SK-N-MC (cell line): ENCODE measurements at regions not wholly inside any gene's neighbourhood (a gene's known extent, or its start where the extent isn't known, plus 50 kb on each side); places are given as distances from the start of the nearest gene placed in this dataset.

Experiments used
- DNase-seq: peaks from one replicate; pipeline ENCODE4 v3.0.0-alpha.2; 2011; ENCODE audit warnings: low read depth, low spot score
- H3K27ac ChIP-seq: fragments of 200-600 bp; sonication (generic); 2 replicates; pipeline ENCODE4 v1.5.1; 2016; ENCODE audit warnings: mixed run types
- H3K36me3 ChIP-seq: fragments of 200-600 bp; sonication (generic); 2 replicates; pipeline ENCODE4 v1.6.1; 2017; ENCODE audit warnings: antibody characterized with exemption, low read length, mixed read lengths; ENCODE audit not compliant: insufficient read depth
- H3K4me3 ChIP-seq: fragments of 200-600 bp; sonication (generic); 2 replicates; pipeline ENCODE4 v1.5.1; 2016
- H3K9ac ChIP-seq: fragments of 200-600 bp; sonication (generic); 2 replicates; pipeline ENCODE4 v1.8.0; 2017; ENCODE audit warnings: mixed run types, mixed read lengths; ENCODE audit not compliant: insufficient read length
- H3K9me3 ChIP-seq: fragments of 200-600 bp; sonication (generic); 2 replicates; pipeline ENCODE4 v1.6.1; 2017; ENCODE audit warnings: low read depth, mild to moderate bottlenecking, antibody characterized with exemption, low read length, moderate library complexity, mixed read lengths
- EZH2 ChIP-seq: fragments of 200-600 bp; sonication (generic); IDR thresholded peaks from one replicate; pipeline ENCODE4 v1.6.1; 2017; ENCODE audit warnings: antibody characterized with exemption
- FOXP2 ChIP-seq: optimal IDR thresholded peaks from 2 replicates; pipeline ENCODE3; 2011; ENCODE audit warnings: mild to moderate bottlenecking, moderate library complexity; ENCODE audit not compliant: insufficient read depth; ENCODE audit errors: extremely low read length, control extremely low read depth
- POLR2AphosphoS5 ChIP-seq: IDR thresholded peaks from 2 replicates; pipeline ENCODE4 v1.6.1; 2012; ENCODE audit warnings: mild to moderate bottlenecking, low read depth, low read length, borderline replicate concordance

DNA sequence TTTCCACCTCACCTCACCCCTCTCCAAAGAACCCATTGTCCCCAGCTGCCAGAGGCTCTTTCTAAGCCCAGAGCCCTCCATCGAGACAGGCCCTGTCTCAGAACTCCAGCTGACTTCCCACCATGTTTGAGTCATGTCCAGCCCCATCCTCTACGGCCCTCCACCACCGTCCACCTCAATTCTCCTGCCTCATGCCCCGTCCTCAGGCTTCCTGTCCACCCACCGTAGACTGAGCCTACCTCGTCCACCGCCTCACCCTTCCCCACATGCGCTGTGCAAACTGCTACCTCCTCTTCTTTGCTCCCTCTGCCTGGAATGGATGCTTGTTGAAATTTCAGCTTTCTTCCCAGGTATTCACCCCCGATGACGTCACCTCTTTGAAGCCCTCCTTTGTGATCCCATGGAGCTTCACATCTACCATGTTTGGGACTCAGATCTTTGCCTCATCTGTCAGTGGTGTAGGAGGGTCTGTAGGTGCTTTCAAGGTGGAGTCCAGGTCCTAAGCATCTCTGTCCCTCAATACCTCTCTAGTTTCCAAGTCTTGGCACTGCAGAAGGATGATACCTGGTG, 149.0 kb downstream of the MRM1 start:
- DNase-seq = no peak
- H3K27ac ChIP-seq = no peak overlapping the region
- H3K36me3 ChIP-seq = no peaks in the 10 kb centered on the region
- no peak overlapping the region for H3K9ac ChIP-seq
- no peaks in the 10 kb centered on the region for H3K9me3 ChIP-seq
- no peak overlapping the region for H3K4me3 ChIP-seq
- TF ChIP-seq FOXP2 (no peak), EZH2 (no peak), POLR2AphosphoS5 (no peak)

DNA sequence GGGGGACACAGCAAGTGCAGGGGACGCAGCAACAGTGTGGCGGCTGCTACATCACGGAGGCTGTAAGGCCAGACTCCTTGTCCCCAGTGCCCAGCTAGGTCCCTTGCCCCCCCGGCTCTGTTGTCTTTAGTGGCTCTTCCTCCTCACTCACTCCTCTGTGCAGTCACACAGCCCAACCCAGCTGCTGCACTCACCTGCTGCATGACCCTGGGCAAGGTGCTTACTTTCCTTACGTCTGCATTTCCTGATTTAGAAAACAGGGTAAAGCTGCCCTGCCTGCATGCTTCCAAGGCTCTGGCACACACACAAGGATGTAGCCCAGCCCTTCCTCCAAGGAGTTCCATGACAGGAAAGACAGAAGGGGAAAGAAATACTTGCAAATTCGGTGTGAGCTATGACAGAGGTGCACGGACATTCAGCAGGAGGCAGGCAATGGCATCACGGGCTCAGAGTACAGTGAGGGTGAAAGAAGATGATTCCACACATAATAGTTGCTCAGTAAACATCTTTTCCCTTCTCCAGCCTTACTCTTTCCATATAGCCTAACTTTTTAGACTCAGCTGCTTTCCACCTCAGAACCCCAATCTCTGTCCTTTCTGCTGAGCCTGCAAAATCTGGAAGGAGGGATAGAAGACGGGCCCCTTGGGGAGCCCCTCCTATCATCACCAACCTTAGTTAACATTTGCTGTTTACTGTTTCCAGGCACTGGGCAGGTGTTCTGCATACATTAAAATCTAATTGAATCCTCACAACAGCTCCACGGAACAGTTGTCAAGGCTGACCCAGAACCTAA, 150.9 kb downstream of the MRM1 start:
- no peak for DNase-seq
- no peak for TF ChIP-seq POLR2AphosphoS5
- TF ChIP-seq EZH2 = no peak
- no peak for TF ChIP-seq FOXP2
- Histone ChIP-seq H3K27ac (no peak overlapping the region), H3K9ac (no peak overlapping the region), H3K9me3 (no peaks in the 10 kb centered on the region), H3K4me3 (no peak overlapping the region), H3K36me3 (no peaks in the 10 kb centered on the region)

DNA sequence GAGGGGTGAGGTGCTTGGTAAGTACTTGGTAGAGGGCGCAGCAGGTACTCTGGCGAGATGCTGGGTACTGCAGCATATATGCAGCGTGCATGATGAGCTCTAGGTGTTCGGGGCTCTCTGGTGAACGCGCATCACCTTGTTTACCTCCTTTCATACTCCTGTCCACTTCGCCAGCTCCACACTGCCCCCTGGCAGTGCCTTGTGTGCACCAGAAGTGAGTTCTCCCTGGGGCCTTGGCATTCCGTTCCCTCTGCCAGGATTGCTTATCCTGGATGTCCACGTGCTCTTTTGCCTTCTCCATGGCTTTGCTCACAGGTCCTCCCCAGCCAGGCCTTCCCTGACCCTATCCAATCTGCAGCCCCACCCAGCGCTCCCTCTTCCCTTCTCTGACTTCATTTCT, 154.2 kb downstream of the MRM1 start:
- no peak overlapping the region for H3K9ac ChIP-seq
- no peak overlapping the region for H3K27ac ChIP-seq
- no peak overlapping the region for H3K4me3 ChIP-seq
- no peak for TF ChIP-seq POLR2AphosphoS5
- no peak for TF ChIP-seq FOXP2
- no peak for TF ChIP-seq EZH2
- no peaks in the 10 kb centered on the region for H3K36me3 ChIP-seq
- H3K9me3 ChIP-seq = no peaks in the 10 kb centered on the region
- DNase-seq = no peak

DNA sequence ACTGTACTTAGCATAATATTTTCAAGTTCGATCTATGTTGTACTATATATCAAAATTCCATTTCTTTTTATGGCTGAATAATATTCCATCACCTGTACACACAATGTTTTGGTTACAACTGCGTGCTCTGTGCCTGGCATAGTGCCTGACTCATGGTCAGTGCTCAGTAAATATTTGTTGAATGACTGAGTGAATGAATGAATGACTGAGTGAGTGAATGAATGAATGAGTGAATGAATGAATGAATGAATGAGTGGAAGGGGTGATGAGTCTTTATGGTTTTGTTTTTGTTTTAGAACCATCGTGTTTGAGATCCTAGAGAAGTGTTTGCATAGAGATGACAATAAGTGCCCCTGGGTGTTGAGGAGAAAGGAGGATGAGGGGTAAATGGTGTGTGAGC, 155.3 kb downstream of the MRM1 start:
- TF ChIP-seq POLR2AphosphoS5 (no peak), EZH2 (no peak), FOXP2 (no peak)
- DNase-seq = no peak
- Histone ChIP-seq H3K4me3 (no peak overlapping the region), H3K27ac (no peak overlapping the region), H3K36me3 (no peaks in the 10 kb centered on the region), H3K9me3 (no peaks in the 10 kb centered on the region), H3K9ac (no peak overlapping the region)

DNA sequence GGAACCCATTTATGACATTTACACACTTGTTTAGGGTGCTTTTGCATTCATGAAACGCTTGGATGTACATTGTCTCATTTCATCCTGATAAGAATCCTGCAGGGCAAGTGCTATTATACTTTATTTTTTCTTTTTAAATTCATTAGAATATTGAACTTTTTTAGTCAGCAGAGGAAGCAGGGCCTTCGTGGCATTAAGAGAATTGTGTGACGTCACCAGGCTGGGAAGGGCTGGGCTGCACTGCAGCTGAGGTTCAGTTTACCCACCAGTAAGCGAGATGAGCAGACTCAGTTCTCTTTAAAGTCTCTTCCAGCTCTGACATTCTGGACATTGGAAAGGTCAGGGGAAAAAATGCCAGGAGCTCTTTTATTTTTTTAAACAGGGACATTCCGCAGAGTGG, 159.0 kb downstream of the MRM1 start:
- Histone ChIP-seq H3K27ac (no peak overlapping the region), H3K36me3 (no peaks in the 10 kb centered on the region), H3K9ac (no peak overlapping the region), H3K9me3 (no peaks in the 10 kb centered on the region), H3K4me3 (no peak overlapping the region)
- DNase-seq = no peak
- no peak for TF ChIP-seq EZH2

DNA sequence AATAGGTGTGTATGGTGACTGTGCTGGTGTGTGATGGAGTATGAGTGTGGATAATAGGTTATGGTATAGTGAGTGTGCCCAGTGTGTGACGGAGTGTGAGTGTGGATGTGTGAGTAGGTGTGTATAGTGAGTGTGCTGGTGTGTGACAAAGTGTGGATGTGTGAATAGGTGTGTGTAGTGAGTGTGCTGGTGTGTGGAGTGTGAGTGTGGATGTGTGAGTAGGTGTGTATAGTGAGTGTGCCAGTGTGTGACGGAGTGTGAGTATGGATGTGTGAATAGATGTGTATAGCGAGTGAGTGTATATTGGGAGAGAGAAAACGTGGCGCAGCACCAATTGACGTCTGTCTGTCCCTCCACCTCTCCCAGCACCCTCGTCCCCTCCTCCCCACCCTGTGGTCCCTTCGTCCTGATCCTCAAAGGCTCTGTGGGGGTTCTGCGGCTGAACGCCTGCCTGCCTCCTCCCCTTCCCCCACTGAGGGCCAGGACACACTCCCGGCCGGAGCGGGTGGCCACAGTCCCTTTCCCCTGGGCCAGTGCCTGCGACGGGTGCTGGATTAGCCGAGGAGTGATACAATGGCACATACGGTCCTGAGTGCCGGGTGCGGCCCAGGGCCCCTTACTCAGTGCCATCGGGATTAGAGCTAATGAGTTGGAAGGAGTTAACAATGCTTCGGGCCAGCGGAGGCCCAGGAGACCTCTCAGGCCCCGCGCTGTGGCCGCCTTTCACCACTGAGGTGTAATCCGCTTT, 160.0 kb downstream of the MRM1 start:
- no peak for TF ChIP-seq FOXP2
- no peak for TF ChIP-seq EZH2
- TF ChIP-seq POLR2AphosphoS5 = no peak
- H3K9me3 ChIP-seq = no peaks in the 10 kb centered on the region
- H3K36me3 ChIP-seq = no peaks in the 10 kb centered on the region

DNA sequence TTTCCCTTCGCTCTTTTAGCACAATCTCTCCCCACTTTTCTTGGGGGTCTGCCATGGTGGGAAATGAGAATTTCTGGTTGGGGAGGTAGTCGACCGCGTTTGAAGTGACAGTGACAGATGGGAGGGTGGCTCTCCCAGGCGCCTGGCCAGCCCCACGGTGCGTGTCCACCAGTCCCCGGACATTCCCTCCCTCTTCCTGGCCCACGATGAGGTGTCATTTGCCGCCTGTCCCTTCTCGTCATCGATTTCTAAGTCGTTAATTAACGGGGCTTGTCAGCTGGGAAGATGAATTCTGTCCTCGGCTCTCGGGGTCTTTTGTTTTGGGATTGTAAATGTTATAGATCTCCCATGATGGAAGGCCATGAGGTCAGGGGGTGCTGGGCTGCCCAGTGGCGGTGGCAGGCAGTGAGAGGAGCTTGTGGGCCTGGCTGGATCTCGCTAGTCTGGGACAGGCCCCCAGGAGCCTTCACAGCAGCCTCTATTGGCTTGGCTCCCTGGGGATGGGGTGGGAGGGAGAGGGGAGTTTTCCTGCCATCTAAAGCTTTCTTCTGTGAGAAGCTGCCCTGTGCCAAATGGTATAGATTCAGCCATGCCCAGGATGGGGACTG, 164.2 kb downstream of the MRM1 start:
- Histone ChIP-seq H3K36me3 (no peaks in the 10 kb centered on the region), H3K9ac (no peak overlapping the region), H3K4me3 (no peak overlapping the region), H3K27ac (no peak overlapping the region), H3K9me3 (no peaks in the 10 kb centered on the region)
- TF ChIP-seq FOXP2 (no peak), EZH2 (no peak), POLR2AphosphoS5 (no peak)
- DNase-seq = no peak

More for the DNA sequence above, 160.0 kb downstream of the MRM1 start:
- no peak overlapping the region for H3K27ac ChIP-seq
- no peak overlapping the region for H3K9ac ChIP-seq
- no peak overlapping the region for H3K4me3 ChIP-seq
- DNase-seq = no peak

DNA sequence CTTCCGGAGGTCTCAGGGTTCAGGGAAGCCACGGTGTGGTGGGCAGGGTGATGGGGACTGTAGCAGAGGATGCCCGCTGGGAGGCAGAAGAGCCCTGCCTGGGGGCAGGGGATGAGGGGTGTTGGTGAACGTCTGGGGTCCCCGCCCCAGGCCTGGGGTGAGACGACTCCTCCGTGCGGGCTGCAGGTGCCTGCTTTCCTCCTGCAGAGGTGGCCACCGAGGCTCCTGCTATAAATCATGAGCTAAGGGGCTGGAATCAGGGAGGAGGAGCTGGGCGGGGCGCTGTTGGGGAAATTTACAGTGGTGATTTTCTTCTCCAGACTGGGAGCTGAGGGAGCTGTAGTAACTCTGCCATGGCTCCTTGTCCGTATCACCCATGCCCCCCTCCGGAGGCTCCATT, 167.0 kb downstream of the MRM1 start:
- Histone ChIP-seq H3K9ac (no peak overlapping the region), H3K4me3 (no peak overlapping the region), H3K9me3 (no peaks in the 10 kb centered on the region), H3K27ac (no peak overlapping the region), H3K36me3 (no peaks in the 10 kb centered on the region)
- TF ChIP-seq POLR2AphosphoS5 (no peak), FOXP2 (no peak), EZH2 (no peak)
- DNase-seq = no peak
